SU-DHL-6 (cell line): ENCODE measurements at regions not wholly inside any gene's neighbourhood (a gene's known extent, or its start where the extent isn't known, plus 50 kb on each side); places are given as distances from the start of the nearest gene placed in this dataset.

ENCODE experiments used
- H2AFZ ChIP-seq: fragments of 200-600 bp; sonication (generic); 2 replicates; pipeline ENCODE4 v1.6.1; 2014; ENCODE audit warnings: low read depth, mild to moderate bottlenecking, moderate library complexity, mixed read lengths, antibody characterized with exemption, low read length; ENCODE audit not compliant: severe bottlenecking
- H3F3A ChIP-seq: fragments of 200-600 bp; shearing (Covaris generic); 2 replicates; pipeline ENCODE4 v1.6.0; 2016; ENCODE audit warnings: antibody characterized with exemption, mild to moderate bottlenecking; ENCODE audit not compliant: insufficient read depth
- H3K27ac ChIP-seq: fragments of 200-600 bp; sonication (generic); 2 replicates; pipeline ENCODE4 v1.5.1; 2016; ENCODE audit warnings: low read depth, mild to moderate bottlenecking, low read length, moderate library complexity, mixed read lengths
- H3K27me3 ChIP-seq: fragments of 200-600 bp; sonication (generic), shearing (Covaris generic); 2 replicates; pipeline ENCODE4 v1.6.0; 2014; ENCODE audit warnings: mild to moderate bottlenecking, low read length
- H3K36me3 ChIP-seq: fragments of 200-600 bp; sonication (generic); 2 replicates; pipeline ENCODE4 v1.6.1; 2014; ENCODE audit warnings: mild to moderate bottlenecking, low read length, mixed read lengths
- H3K4me2 ChIP-seq: fragments of 300-600, 200-600 bp; shearing (Covaris generic), sonication (generic); 2 replicates; pipeline ENCODE4 v1.6.0; 2014; ENCODE audit warnings: low read length, low read depth, mild to moderate bottlenecking; ENCODE audit not compliant: poor library complexity, severe bottlenecking
- H3K4me3 ChIP-seq: fragments of 200-600 bp; sonication (generic); 2 replicates; pipeline ENCODE4 v1.5.1; 2014; ENCODE audit warnings: antibody characterized with exemption, low read length, mild to moderate bottlenecking, mixed read lengths; ENCODE audit not compliant: insufficient read depth, poor library complexity, severe bottlenecking
- H3K79me2 ChIP-seq: fragments of 200-600 bp; sonication (generic); 2 replicates; pipeline ENCODE4 v1.6.1; 2014; ENCODE audit warnings: mild to moderate bottlenecking, low read length, moderate library complexity; ENCODE audit not compliant: insufficient read depth
- H3K9ac ChIP-seq: fragments of 200-600 bp; sonication (generic); 2 replicates; pipeline ENCODE4 v1.7.0; 2014; ENCODE audit warnings: mild to moderate bottlenecking, low read length
- H3K9me2 ChIP-seq: fragments of 200-600 bp; sonication (generic); replicated peaks from 2 replicates; pipeline ENCODE4 v1.6.1; 2014; ENCODE audit warnings: low read length; ENCODE audit not compliant: insufficient read depth
- H3K9me3 ChIP-seq: fragments of 200-600 bp; sonication (generic); 2 replicates; pipeline ENCODE4 v1.6.1; 2014; ENCODE audit warnings: low read length, mixed read lengths; ENCODE audit not compliant: insufficient read depth
- H4K20me1 ChIP-seq: fragments of 200-600 bp; sonication (generic); 2 replicates; pipeline ENCODE4 v1.6.1; 2014; ENCODE audit warnings: low read depth, mild to moderate bottlenecking, antibody characterized with exemption, low read length, moderate library complexity, mixed read lengths
- EZH2phosphoT487 ChIP-seq: fragments of 200-600 bp; sonication (generic), shearing (Covaris generic); conservative IDR thresholded peaks from 2 replicates; pipeline ENCODE4 v1.6.1; 2018; ENCODE audit warnings: mild to moderate bottlenecking, antibody characterized with exemption, low read length, moderate library complexity, mixed read lengths
- TF ChIP-seq, protein P1 (sequence below): fragments of 200-600 bp; sonication (generic); IDR thresholded peaks from one replicate; pipeline ENCODE4 v1.5.1; 2017; ENCODE audit warnings: antibody characterized with exemption, mild to moderate bottlenecking, low read length, moderate library complexity; ENCODE audit not compliant: insufficient read depth, poor library complexity, severe bottlenecking

GRCh38 chr21:16358784-16359183 is 629.0 kb downstream of the USP25 start:
- H3F3A ChIP-seq = no peaks in the 10 kb centered on the region
- no peak for TF ChIP-seq EZH2phosphoT487
- TF ChIP-seq, protein P1, sequence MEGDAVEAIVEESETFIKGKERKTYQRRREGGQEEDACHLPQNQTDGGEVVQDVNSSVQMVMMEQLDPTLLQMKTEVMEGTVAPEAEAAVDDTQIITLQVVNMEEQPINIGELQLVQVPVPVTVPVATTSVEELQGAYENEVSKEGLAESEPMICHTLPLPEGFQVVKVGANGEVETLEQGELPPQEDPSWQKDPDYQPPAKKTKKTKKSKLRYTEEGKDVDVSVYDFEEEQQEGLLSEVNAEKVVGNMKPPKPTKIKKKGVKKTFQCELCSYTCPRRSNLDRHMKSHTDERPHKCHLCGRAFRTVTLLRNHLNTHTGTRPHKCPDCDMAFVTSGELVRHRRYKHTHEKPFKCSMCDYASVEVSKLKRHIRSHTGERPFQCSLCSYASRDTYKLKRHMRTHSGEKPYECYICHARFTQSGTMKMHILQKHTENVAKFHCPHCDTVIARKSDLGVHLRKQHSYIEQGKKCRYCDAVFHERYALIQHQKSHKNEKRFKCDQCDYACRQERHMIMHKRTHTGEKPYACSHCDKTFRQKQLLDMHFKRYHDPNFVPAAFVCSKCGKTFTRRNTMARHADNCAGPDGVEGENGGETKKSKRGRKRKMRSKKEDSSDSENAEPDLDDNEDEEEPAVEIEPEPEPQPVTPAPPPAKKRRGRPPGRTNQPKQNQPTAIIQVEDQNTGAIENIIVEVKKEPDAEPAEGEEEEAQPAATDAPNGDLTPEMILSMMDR = no peak
- H3K9me2 ChIP-seq = no peaks in the 10 kb centered on the region
- H4K20me1 ChIP-seq = no peaks in the 10 kb centered on the region
- no peak overlapping the region for H3K9ac ChIP-seq
- H3K27me3 ChIP-seq = no peaks in the 10 kb centered on the region
- H3K4me3 ChIP-seq = no peak overlapping the region
- no peak overlapping the region for H2AFZ ChIP-seq
- no peak overlapping the region for H3K27ac ChIP-seq
- no peaks in the 10 kb centered on the region for H3K79me2 ChIP-seq
- H3K4me2 ChIP-seq = no peak overlapping the region
- no peaks in the 10 kb centered on the region for H3K9me3 ChIP-seq
- H3K36me3 ChIP-seq = no peaks in the 10 kb centered on the region

GRCh38 chr21:16363100-16363499 is 633.3 kb downstream of the USP25 start:
- no peak for TF ChIP-seq EZH2phosphoT487
- TF ChIP-seq, protein P1 = no peak

DNA sequence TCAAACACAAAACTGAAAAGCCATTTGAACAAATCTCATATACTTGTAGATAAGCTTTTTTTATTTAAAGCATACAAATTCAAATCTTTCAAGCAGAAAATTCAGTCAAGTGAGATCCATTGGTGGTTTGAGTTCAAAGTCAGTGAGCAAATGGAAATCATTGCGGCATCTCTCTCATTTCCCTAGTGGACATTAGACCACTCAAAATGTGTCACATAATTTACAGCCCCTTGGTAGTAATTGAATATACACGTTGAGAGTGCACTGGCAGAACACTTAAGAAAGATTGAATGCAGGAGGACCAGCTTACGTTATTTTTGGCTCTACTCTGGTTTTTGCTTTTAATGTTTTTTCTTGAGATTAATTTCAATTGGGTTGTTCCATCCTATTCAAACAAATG is 633.7 kb downstream of the USP25 start:
- Histone ChIP-seq H3K9me2 (no peaks in the 10 kb centered on the region), H3F3A (no peaks in the 10 kb centered on the region), H3K27me3 (no peaks in the 10 kb centered on the region), H3K4me2 (no peak overlapping the region), H3K4me3 (no peak overlapping the region), H4K20me1 (no peaks in the 10 kb centered on the region), H3K27ac (no peak overlapping the region), H2AFZ (no peak overlapping the region), H3K36me3 (no peaks in the 10 kb centered on the region), H3K9me3 (no peaks in the 10 kb centered on the region), H3K79me2 (no peaks in the 10 kb centered on the region), H3K9ac (no peak overlapping the region)
- TF ChIP-seq, protein P1 = no peak
- no peak for TF ChIP-seq EZH2phosphoT487

More at GRCh38 chr21:16363100-16363499, 633.3 kb downstream of the USP25 start:
- Histone ChIP-seq H4K20me1 (no peaks in the 10 kb centered on the region), H3K27ac (no peak overlapping the region), H3K27me3 (no peaks in the 10 kb centered on the region), H3K79me2 (no peaks in the 10 kb centered on the region), H3K9me2 (no peaks in the 10 kb centered on the region), H3K9me3 (no peaks in the 10 kb centered on the region), H3K9ac (no peak overlapping the region), H3K4me3 (no peak overlapping the region), H2AFZ (no peak overlapping the region), H3K36me3 (no peaks in the 10 kb centered on the region), H3F3A (no peaks in the 10 kb centered on the region), H3K4me2 (no peak overlapping the region)
